ENCODE measurements at regions not wholly inside any gene's neighbourhood (a gene's known extent, or its start where the extent isn't known, plus 50 kb on each side); places are given as distances from the start of the nearest gene placed in this dataset.

GRCh38 chr9:19927560-19927959 is 138.7 kb upstream of the SLC24A2 start:
- TF ChIP-seq CTCF (IDR thresholded peaks at IDR 0.05) (no peak), POLR2AphosphoS5 (IDR thresholded peaks at IDR 0.05) (no peak), POLR2A (IDR thresholded peaks at IDR 0.05) (no peak)

Data from prostate gland (tissue), 2 donors.